B cell (primary cell): ENCODE measurements at regions not wholly inside any gene's neighbourhood (a gene's known extent, or its start where the extent isn't known, plus 50 kb on each side); places are given as distances from the start of the nearest gene placed in this dataset.

Source experiments
- EZH2 ChIP-seq: IDR thresholded peaks from 2 replicates; pipeline ENCODE4 v1.6.1; 2012; ENCODE audit warnings: borderline replicate concordance, low read depth, mild to moderate bottlenecking, moderate library complexity, low read length; ENCODE audit not compliant: insufficient read depth, poor library complexity, severe bottlenecking
- TF ChIP-seq, protein P1 (sequence below): fragments of 200-600 bp; IDR thresholded peaks from one replicate; pipeline ENCODE4 v1.8.0; 2022; ENCODE audit warnings: antibody characterized with exemption, mild to moderate bottlenecking

DNA sequence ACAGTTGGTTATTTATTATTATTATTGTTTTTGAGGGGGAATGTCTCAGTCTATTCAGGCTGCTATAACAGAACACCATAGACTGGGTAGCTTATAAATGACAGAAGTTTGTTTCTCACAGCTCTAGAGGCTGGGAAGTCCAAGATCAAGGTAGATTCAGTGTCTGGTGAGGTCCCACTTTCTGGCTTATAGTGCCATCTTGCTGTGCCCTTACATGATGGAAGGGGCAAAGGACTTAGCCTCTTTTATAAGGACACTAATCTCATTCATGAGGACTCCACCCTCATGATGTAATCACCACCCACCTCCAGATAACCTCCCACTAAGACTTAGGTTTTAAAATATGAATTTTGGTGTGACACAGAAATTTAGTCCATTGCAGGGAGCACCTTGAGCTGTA lies 224.6 kb downstream of the HAPSTR1 start:
- TF ChIP-seq, protein P1, sequence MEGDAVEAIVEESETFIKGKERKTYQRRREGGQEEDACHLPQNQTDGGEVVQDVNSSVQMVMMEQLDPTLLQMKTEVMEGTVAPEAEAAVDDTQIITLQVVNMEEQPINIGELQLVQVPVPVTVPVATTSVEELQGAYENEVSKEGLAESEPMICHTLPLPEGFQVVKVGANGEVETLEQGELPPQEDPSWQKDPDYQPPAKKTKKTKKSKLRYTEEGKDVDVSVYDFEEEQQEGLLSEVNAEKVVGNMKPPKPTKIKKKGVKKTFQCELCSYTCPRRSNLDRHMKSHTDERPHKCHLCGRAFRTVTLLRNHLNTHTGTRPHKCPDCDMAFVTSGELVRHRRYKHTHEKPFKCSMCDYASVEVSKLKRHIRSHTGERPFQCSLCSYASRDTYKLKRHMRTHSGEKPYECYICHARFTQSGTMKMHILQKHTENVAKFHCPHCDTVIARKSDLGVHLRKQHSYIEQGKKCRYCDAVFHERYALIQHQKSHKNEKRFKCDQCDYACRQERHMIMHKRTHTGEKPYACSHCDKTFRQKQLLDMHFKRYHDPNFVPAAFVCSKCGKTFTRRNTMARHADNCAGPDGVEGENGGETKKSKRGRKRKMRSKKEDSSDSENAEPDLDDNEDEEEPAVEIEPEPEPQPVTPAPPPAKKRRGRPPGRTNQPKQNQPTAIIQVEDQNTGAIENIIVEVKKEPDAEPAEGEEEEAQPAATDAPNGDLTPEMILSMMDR: no peak
- no peak for TF ChIP-seq EZH2
